VCaP (cell line): ENCODE measurements at regions not wholly inside any gene's neighbourhood (a gene's known extent, or its start where the extent isn't known, plus 50 kb on each side); places are given as distances from the start of the nearest gene placed in this dataset.
A peak's percentile ranks its signal among the peaks of the same experiment; 100 is the strongest.
"Not testable (repeated sequence)": the region's sequence is repeated elsewhere in the genome, so short reads cannot be mapped to it uniquely, and the experiment has no call there.

ENCODE experiments used
- H3K27ac ChIP-seq: fragments of 450-650 bp; 2 replicates; pipeline ENCODE4 v1.5.1; 2017
- CTCF ChIP-seq: fragments of 450-650 bp; conservative IDR thresholded peaks from 2 replicates; pipeline ENCODE4 v1.5.1; 2017; ENCODE audit warnings: mild to moderate bottlenecking, moderate library complexity

GRCh38 chr11:112694813-112695212, 266.4 kb upstream of the NCAM1 start:
- no peak overlapping the region for H3K27ac ChIP-seq
- TF ChIP-seq CTCF: no peak

- H3K27ac ChIP-seq: no peak overlapping the region
- TF ChIP-seq CTCF: peak; percentile 61
These were observed 263.6 kb upstream of the NCAM1 start for GRCh38 chr11:112697391-112698178.

GRCh38 chr11:112705148-112705547, 256.1 kb upstream of the NCAM1 start:
- H3K27ac ChIP-seq: no peak overlapping the region
- no peak for TF ChIP-seq CTCF

- H3K27ac ChIP-seq: no peak overlapping the region
- TF ChIP-seq CTCF: no peak
These were observed 254.4 kb upstream of the NCAM1 start for GRCh38 chr11:112706863-112707262.

- not testable (repeated sequence) for H3K27ac ChIP-seq
These were observed 246.9 kb upstream of the NCAM1 start for GRCh38 chr11:112714340-112714739.

GRCh38 chr11:112715056-112715455, 246.2 kb upstream of the NCAM1 start:
- no peak for TF ChIP-seq CTCF

GRCh38 chr11:112718483-112718882, 242.7 kb upstream of the NCAM1 start:
- TF ChIP-seq CTCF: no peak
- no peak overlapping the region for H3K27ac ChIP-seq

More at GRCh38 chr11:112715056-112715455, 246.2 kb upstream of the NCAM1 start:
- no peak overlapping the region for H3K27ac ChIP-seq

- H3K27ac ChIP-seq: no peak overlapping the region
- no peak for TF ChIP-seq CTCF
These were observed 241.3 kb upstream of the NCAM1 start for GRCh38 chr11:112719736-112720525.
